Testis (tissue), 2 donors: ENCODE measurements at regions not wholly inside any gene's neighbourhood (a gene's known extent, or its start where the extent isn't known, plus 50 kb on each side); places are given as distances from the start of the nearest gene placed in this dataset.

ENCODE experiments used
- CTCF ChIP-seq, 3 experiments: fragments of 450-650 bp in 2 of 3; fragments of 200-600 bp in 1 of 3; sonication (generic) in 1 of 3; IDR thresholded peaks; one replicate each; pipeline ENCODE4 v1.5.1; 2016 to 2019; ENCODE audit warnings: antibody characterized with exemption in 3 of 3, mild to moderate bottlenecking in 2 of 3, moderate library complexity in 1 of 3
- POLR2A ChIP-seq: fragments of 450-650 bp; IDR thresholded peaks from one replicate; pipeline ENCODE4 v1.6.1; 2017; ENCODE audit warnings: antibody characterized with exemption, mild to moderate bottlenecking, moderate library complexity

- no peak for TF ChIP-seq CTCF (IDR thresholded peaks at IDR 0.05)
- no peak for TF ChIP-seq POLR2A
Observed at GRCh38 chr15:35288580-35288979, 203.5 kb upstream of the NANOGP8 start.
